PC-3 (cell line): ENCODE measurements at regions not wholly inside any gene's neighbourhood (a gene's known extent, or its start where the extent isn't known, plus 50 kb on each side); places are given as distances from the start of the nearest gene placed in this dataset.

ENCODE experiments used
- ATAC-seq: fragments of 200-7000 bp; cut with Tn5 transposase; 2 replicates; pipeline ENCODE4 v1.9.1; 2020; ENCODE audit warnings: mild to moderate bottlenecking, moderate library complexity
- BruUV-seq: library from RNA; stranded (reverse); fragments of 400-500 nt; replicated peaks from 2 replicates; lab custom pipeline; 2021; lab: Mats Ljungman, UMichigan
- CTCF ChIA-PET: fragments of 300-600 bp; sonication (Branson Sonifier 250); formaldehyde crosslinking; loops from one replicate; lab custom pipeline; 2022; ENCODE audit warnings: antibody characterized with exemption; lab: Charles Lee
- POLR2A ChIA-PET: fragments of 300-600 bp; sonication (Branson Sonifier 250); formaldehyde crosslinking; loops from one replicate; lab custom pipeline; 2022; ENCODE audit warnings: antibody characterized with exemption; ENCODE audit not compliant: unreplicated experiment; lab: Charles Lee
- DNase-seq: peaks from one replicate; pipeline ENCODE4 v3.0.0-alpha.2; 2015
- H2AFZ ChIP-seq: fragments of 300-600 bp; sonication (generic); 2 replicates; pipeline ENCODE4 v1.6.0; 2016; ENCODE audit warnings: antibody characterized with exemption, low read length
- H3F3A ChIP-seq: fragments of 300-600 bp; sonication (generic); one replicate; pipeline ENCODE4 v1.6.0; 2017; ENCODE audit warnings: antibody characterized with exemption, low read length, control low read depth, mild to moderate bottlenecking; ENCODE audit not compliant: unreplicated experiment
- H3K27ac ChIP-seq: fragments of 300-600 bp; sonication (generic); 2 replicates; pipeline ENCODE4 v1.5.1; 2016; ENCODE audit warnings: mild to moderate bottlenecking, low read length
- H3K27me3 ChIP-seq: fragments of 300-600 bp; sonication (generic); 2 replicates; pipeline ENCODE4 v1.6.1; 2016; ENCODE audit warnings: low read length, mixed read lengths
- H3K36me3 ChIP-seq: fragments of 300-600 bp; sonication (generic); 2 replicates; pipeline ENCODE4 v1.6.1; 2016; ENCODE audit warnings: low read depth, mixed run types, low read length, mixed read lengths
- H3K4me1 ChIP-seq: fragments of 300-600 bp; sonication (generic); 2 replicates; pipeline ENCODE4 v1.5.1; 2016; ENCODE audit warnings: low read length; ENCODE audit not compliant: insufficient read depth
- H3K4me2 ChIP-seq: fragments of 300-600 bp; sonication (generic); 2 replicates; pipeline ENCODE4 v1.6.0; 2016; ENCODE audit warnings: low read length
- H3K4me3 ChIP-seq: fragments of 300-600 bp; sonication (generic); 2 replicates; pipeline ENCODE4 v1.5.1; 2016; ENCODE audit warnings: mild to moderate bottlenecking, low read length, mixed read lengths
- H3K79me2 ChIP-seq: fragments of 300-600 bp; sonication (generic); 2 replicates; pipeline ENCODE4 v1.6.1; 2017; ENCODE audit warnings: low read length, mixed read lengths
- H3K9ac ChIP-seq: fragments of 300-600 bp; sonication (generic); 2 replicates; pipeline ENCODE4 v1.6.0; 2016; ENCODE audit warnings: mild to moderate bottlenecking, low read length
- H3K9me2 ChIP-seq: fragments of 300-600 bp; sonication (generic); replicated peaks from 2 replicates; pipeline ENCODE4 v1.6.1; 2016; ENCODE audit warnings: mixed run types, low read length, mixed read lengths
- H3K9me3 ChIP-seq: fragments of 300-600 bp; sonication (generic); 2 replicates; pipeline ENCODE4 v1.6.1; 2016; ENCODE audit warnings: low read length, mixed read lengths
- H4K20me1 ChIP-seq: fragments of 300-600 bp; sonication (generic); 2 replicates; pipeline ENCODE4 v1.6.1; 2016; ENCODE audit warnings: low read length, mixed read lengths
- CTCF ChIP-seq: fragments of 300-600 bp; sonication (generic); conservative IDR thresholded peaks from 2 replicates; pipeline ENCODE4 v1.5.1; 2017; ENCODE audit warnings: antibody characterized with exemption, low read depth, mild to moderate bottlenecking, low read length
- EZH2 ChIP-seq: fragments of 300-600 bp; sonication (generic); IDR thresholded peaks from one replicate; pipeline ENCODE4 v1.6.1; 2017; ENCODE audit warnings: antibody characterized with exemption, mild to moderate bottlenecking, low read length; ENCODE audit not compliant: unreplicated experiment
- EZH2phosphoT487 ChIP-seq: fragments of 300-600 bp; sonication (generic); IDR thresholded peaks from 2 replicates; pipeline ENCODE4 v1.6.1; 2018; ENCODE audit warnings: mild to moderate bottlenecking, antibody characterized with exemption, low read length, borderline replicate concordance
- intact Hi-C: fragments of 100-400 bp; cut with micrococcal nuclease; formaldehyde crosslinking; loops from 2 replicates; pipeline ENCODE4 v1.9.0; 2023

GRCh38 chr4:163818673-163819072 lies 324.2 kb downstream of the TMA16 start:
- Histone ChIP-seq H3K36me3 (no peaks in the 10 kb centered on the region), H3K9me2 (no peaks in the 10 kb centered on the region), H2AFZ (no peak overlapping the region), H3K27ac (no peak overlapping the region), H3K4me3 (no peak overlapping the region), H3K4me2 (no peak overlapping the region), H3K9ac (no peak overlapping the region), H3K79me2 (no peaks in the 10 kb centered on the region), H4K20me1 (no peaks in the 10 kb centered on the region), H3F3A (no peaks in the 10 kb centered on the region), H3K27me3 (no peaks in the 10 kb centered on the region), H3K9me3 (no peaks in the 10 kb centered on the region), H3K4me1 (no peaks in the 10 kb centered on the region)
- intact Hi-C loops = no loop called here
- ChIA-PET CTCF (no interaction called here), POLR2A (no interaction called here)
- TF ChIP-seq CTCF = no peak
- TF ChIP-seq EZH2phosphoT487 = no peak
- no peak for TF ChIP-seq EZH2
- DNase-seq (no peak), ATAC-seq (no peak)
- no TSS peak for BruUV-seq

GRCh38 chr4:163833669-163834068 lies 339.2 kb downstream of the TMA16 start:
- H3K27me3 ChIP-seq = no peaks in the 10 kb centered on the region
- TF ChIP-seq EZH2phosphoT487 = no peak
- TF ChIP-seq CTCF = no peak
- no peak for TF ChIP-seq EZH2
- no peak overlapping the region for H3K4me3 ChIP-seq
- no peaks in the 10 kb centered on the region for H3K4me1 ChIP-seq
- no peaks in the 10 kb centered on the region for H3K9me3 ChIP-seq
- H2AFZ ChIP-seq = no peak overlapping the region
- no peaks in the 10 kb centered on the region for H3F3A ChIP-seq
- no peaks in the 10 kb centered on the region for H3K79me2 ChIP-seq
- DNase-seq (no peak), ATAC-seq (no peak)
- no peaks in the 10 kb centered on the region for H3K36me3 ChIP-seq
- no peaks in the 10 kb centered on the region for H3K9me2 ChIP-seq
- POLR2A ChIA-PET = no interaction called here
- no peak overlapping the region for H3K27ac ChIP-seq
- no peak overlapping the region for H3K4me2 ChIP-seq
- no peaks in the 10 kb centered on the region for H4K20me1 ChIP-seq
- H3K9ac ChIP-seq = no peak overlapping the region
- CTCF ChIA-PET = no interaction called here
- intact Hi-C loops = no loop called here
- BruUV-seq = no TSS peak

GRCh38 chr4:163846008-163846407 lies 351.5 kb downstream of the TMA16 start:
- H3K9me3 ChIP-seq = no peaks in the 10 kb centered on the region
- intact Hi-C loops = no loop called here
- H3K36me3 ChIP-seq = no peaks in the 10 kb centered on the region
- no peaks in the 10 kb centered on the region for H3K27me3 ChIP-seq
- H4K20me1 ChIP-seq = no peaks in the 10 kb centered on the region
- H3K9ac ChIP-seq = no peak overlapping the region
- ChIA-PET POLR2A (no interaction called here), CTCF (no interaction called here)
- H2AFZ ChIP-seq = no peak overlapping the region
- BruUV-seq = no TSS peak
- H3K4me3 ChIP-seq = no peak overlapping the region
- H3K27ac ChIP-seq = no peak overlapping the region
- TF ChIP-seq EZH2 = no peak
- no peak for TF ChIP-seq CTCF
- no peak for TF ChIP-seq EZH2phosphoT487
- H3F3A ChIP-seq = no peaks in the 10 kb centered on the region
- no peak for DNase-seq
- H3K9me2 ChIP-seq = no peaks in the 10 kb centered on the region
- H3K4me2 ChIP-seq = no peak overlapping the region
- H3K79me2 ChIP-seq = no peaks in the 10 kb centered on the region
- no peaks in the 10 kb centered on the region for H3K4me1 ChIP-seq
- no peak for ATAC-seq
